ENCODE measurements at regions not wholly inside any gene's neighbourhood (a gene's known extent, or its start where the extent isn't known, plus 50 kb on each side); places are given as distances from the start of the nearest gene placed in this dataset.

DNA sequence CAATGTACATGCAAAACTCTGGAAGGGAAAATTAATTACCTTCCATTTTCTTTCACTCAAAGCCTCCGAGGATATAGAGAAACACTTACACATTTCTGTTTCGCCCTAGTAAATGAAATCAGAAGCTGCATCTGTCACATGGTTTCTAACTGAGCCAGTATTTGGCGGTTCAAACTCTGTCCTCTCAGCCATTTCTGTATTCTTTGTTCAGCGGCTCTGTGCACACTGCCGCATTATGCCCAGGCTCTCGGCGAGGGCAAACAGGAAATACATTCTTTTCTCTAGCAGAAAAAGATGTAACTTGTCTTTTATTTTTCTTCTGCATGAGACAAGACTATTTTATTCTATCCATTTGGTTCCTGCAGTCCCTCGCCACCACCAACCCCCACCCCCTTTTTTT, 71.4 kb upstream of the GPM6B start:
- DNase-seq, result no peak
- Mint-ChIP-seq H3K36me3 (ENCODE audit: low read depth) (peaks cover 7% of the 10 kb centered on the region), H3K4me3 (no peak overlapping the region), H3K27me3 (ENCODE audit: low read depth, poor library complexity) (no peaks in the 10 kb centered on the region), H3K9me3 (peaks cover 7% of the 10 kb centered on the region), H3K27ac (no peak overlapping the region), H3K4me1 (peaks cover 9% of the 10 kb centered on the region)
- TF ChIP-seq, protein P1, sequence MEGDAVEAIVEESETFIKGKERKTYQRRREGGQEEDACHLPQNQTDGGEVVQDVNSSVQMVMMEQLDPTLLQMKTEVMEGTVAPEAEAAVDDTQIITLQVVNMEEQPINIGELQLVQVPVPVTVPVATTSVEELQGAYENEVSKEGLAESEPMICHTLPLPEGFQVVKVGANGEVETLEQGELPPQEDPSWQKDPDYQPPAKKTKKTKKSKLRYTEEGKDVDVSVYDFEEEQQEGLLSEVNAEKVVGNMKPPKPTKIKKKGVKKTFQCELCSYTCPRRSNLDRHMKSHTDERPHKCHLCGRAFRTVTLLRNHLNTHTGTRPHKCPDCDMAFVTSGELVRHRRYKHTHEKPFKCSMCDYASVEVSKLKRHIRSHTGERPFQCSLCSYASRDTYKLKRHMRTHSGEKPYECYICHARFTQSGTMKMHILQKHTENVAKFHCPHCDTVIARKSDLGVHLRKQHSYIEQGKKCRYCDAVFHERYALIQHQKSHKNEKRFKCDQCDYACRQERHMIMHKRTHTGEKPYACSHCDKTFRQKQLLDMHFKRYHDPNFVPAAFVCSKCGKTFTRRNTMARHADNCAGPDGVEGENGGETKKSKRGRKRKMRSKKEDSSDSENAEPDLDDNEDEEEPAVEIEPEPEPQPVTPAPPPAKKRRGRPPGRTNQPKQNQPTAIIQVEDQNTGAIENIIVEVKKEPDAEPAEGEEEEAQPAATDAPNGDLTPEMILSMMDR (IDR thresholded peaks at IDR 0.05), result no peak

GRCh38 chrX:13885591-13885990, 68.7 kb upstream of the GPM6B start:
- no peaks in the 10 kb centered on the region for H3K4me1 Mint-ChIP-seq
- peaks cover 7% of the 10 kb centered on the region for H3K36me3 Mint-ChIP-seq (ENCODE audit: low read depth)
- no peaks in the 10 kb centered on the region for H3K27me3 Mint-ChIP-seq (ENCODE audit: low read depth, poor library complexity)
- peaks cover 13% of the 10 kb centered on the region for H3K9me3 Mint-ChIP-seq
- no peak overlapping the region for H3K27ac Mint-ChIP-seq
- no peak overlapping the region for H3K4me3 Mint-ChIP-seq
- TF ChIP-seq, protein P1 (IDR thresholded peaks at IDR 0.05), result no peak
- DNase-seq, result no peak

GRCh38 chrX:13876652-13877051, 59.8 kb upstream of the GPM6B start:
- TF ChIP-seq, protein P1 (IDR thresholded peaks at IDR 0.05), result no peak
- Mint-ChIP-seq H3K27me3 (ENCODE audit: low read depth, poor library complexity) (peaks cover 4% of the 10 kb centered on the region), H3K36me3 (ENCODE audit: low read depth) (peaks cover 5% of the 10 kb centered on the region), H3K9me3 (peaks cover 41% of the 10 kb centered on the region), H3K4me3 (no peak overlapping the region), H3K27ac (no peak overlapping the region), H3K4me1 (no peaks in the 10 kb centered on the region)
- no peak for DNase-seq

DNA sequence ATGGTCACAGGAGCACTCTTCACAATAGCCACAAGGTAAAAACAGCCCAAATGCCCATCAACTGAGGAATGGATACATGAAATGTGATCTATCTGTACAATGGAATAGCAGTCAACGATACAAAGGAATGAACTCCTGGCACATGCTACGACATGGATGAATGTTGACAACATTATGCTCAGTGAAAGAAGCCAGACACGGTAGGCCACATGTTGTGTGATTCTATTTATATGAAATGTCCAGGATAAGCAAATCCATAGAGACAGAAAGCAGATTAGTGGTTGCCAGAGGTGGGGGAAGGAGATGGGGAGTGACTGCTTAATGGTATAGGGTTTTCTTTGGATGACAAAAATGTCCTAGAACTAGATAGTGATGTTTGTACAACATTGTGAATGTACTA, 58.7 kb upstream of the GPM6B start:
- peaks cover 5% of the 10 kb centered on the region for H3K27me3 Mint-ChIP-seq (ENCODE audit: low read depth, poor library complexity)
- no peaks in the 10 kb centered on the region for H3K4me1 Mint-ChIP-seq
- no peak overlapping the region for H3K27ac Mint-ChIP-seq
- H3K9me3 Mint-ChIP-seq, result peaks cover 42% of the 10 kb centered on the region
- no peak for DNase-seq
- TF ChIP-seq, protein P1 (IDR thresholded peaks at IDR 0.05), result no peak
- no peak overlapping the region for H3K4me3 Mint-ChIP-seq
- peaks cover 5% of the 10 kb centered on the region for H3K36me3 Mint-ChIP-seq (ENCODE audit: low read depth)

DNA sequence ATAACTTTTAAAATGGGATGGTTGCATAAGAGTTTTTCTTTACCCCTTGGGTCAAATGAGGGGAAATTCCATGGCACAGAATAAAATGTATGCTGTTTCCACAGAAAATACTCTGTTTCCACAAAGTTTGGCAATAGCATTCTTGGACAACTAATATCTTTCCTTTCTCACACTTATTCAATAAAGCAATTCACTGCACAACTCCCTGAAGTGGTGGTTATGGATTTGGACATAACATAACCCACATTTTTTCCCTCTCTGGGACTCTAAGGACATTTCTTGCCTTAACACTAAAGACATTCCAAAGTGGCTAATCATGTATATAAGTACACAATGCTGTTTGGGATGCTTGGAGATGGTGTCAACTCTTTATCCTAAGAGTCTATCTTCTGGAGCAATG, 51.7 kb upstream of the GPM6B start:
- DNase-seq, result no peak
- peaks cover 5% of the 10 kb centered on the region for H3K36me3 Mint-ChIP-seq (ENCODE audit: low read depth)
- no peaks in the 10 kb centered on the region for H3K4me1 Mint-ChIP-seq
- TF ChIP-seq, protein P1 (IDR thresholded peaks at IDR 0.05), result no peak
- H3K4me3 Mint-ChIP-seq, result no peak overlapping the region
- H3K9me3 Mint-ChIP-seq, result peaks cover 58% of the 10 kb centered on the region
- no peak overlapping the region for H3K27ac Mint-ChIP-seq
- H3K27me3 Mint-ChIP-seq (ENCODE audit: low read depth, poor library complexity), result peaks cover 3% of the 10 kb centered on the region
